SK-N-SH treated with all-trans-retinoic acid at 6 μM for 48 hours (cell line): ENCODE measurements at regions not wholly inside any gene's neighbourhood (a gene's known extent, or its start where the extent isn't known, plus 50 kb on each side); places are given as distances from the start of the nearest gene placed in this dataset.

Experiments used
- ATAC-seq: fragments of 200-7000 bp; cut with Tn5 transposase; 3 replicates; pipeline ENCODE4 v1.9.1; 2020; ENCODE audit warnings: mild to moderate bottlenecking, moderate library complexity
- BACH2 ChIP-seq: fragments of 250-450 bp; sonication (Bioruptor Pico); IDR thresholded peaks from 2 replicates; pipeline ENCODE4 v1.9.0; 2021; ENCODE audit warnings: mild to moderate bottlenecking, borderline replicate concordance
- CREB5 ChIP-seq: fragments of 250-450 bp; sonication (Bioruptor Pico); IDR thresholded peaks from 2 replicates; pipeline ENCODE4 v1.5.1; 2020; ENCODE audit warnings: low read depth, mild to moderate bottlenecking, moderate library complexity
- CSDC2 ChIP-seq: fragments of 250-450 bp; sonication (Bioruptor Pico); IDR thresholded peaks from 2 replicates; pipeline ENCODE4 v1.5.0; 2020; ENCODE audit warnings: mild to moderate bottlenecking, moderate library complexity
- CSRNP3 ChIP-seq: fragments of 250-450 bp; sonication (Bioruptor Pico); IDR thresholded peaks from 2 replicates; pipeline ENCODE4 v1.5.1; 2021; ENCODE audit warnings: mild to moderate bottlenecking, moderate library complexity
- GLIS3 ChIP-seq: fragments of 250-450 bp; sonication (Bioruptor Pico); IDR thresholded peaks from 2 replicates; pipeline ENCODE4 v1.5.0; 2020; ENCODE audit warnings: mild to moderate bottlenecking, moderate library complexity
- OSR1 ChIP-seq: fragments of 250-450 bp; sonication (Bioruptor Pico); IDR thresholded peaks from 2 replicates; pipeline ENCODE4 v1.8.0; 2022; ENCODE audit warnings: moderate library complexity, mild to moderate bottlenecking, inconsistent platforms
- PATZ1 ChIP-seq: fragments of 250-450 bp; sonication (Bioruptor Pico); IDR thresholded peaks from 2 replicates; pipeline ENCODE4 v1.8.0; 2020; ENCODE audit warnings: mild to moderate bottlenecking, moderate library complexity, borderline replicate concordance
- PPARA ChIP-seq: fragments of 250-450 bp; sonication (Bioruptor Pico); IDR thresholded peaks from 2 replicates; pipeline ENCODE4 v1.5.0; 2020; ENCODE audit warnings: mild to moderate bottlenecking, borderline replicate concordance
- RARB ChIP-seq: fragments of 250-450 bp; sonication (Bioruptor Pico); IDR thresholded peaks from 2 replicates; pipeline ENCODE4 v1.8.0; 2021; ENCODE audit warnings: mild to moderate bottlenecking, moderate library complexity
- SNAI2 ChIP-seq: fragments of 250-450 bp; sonication (Bioruptor Pico); IDR thresholded peaks from 2 replicates; pipeline ENCODE4 v1.5.0; 2020; ENCODE audit warnings: mild to moderate bottlenecking, moderate library complexity
- TCF4 ChIP-seq: fragments of 250-450 bp; sonication (Bioruptor Pico); IDR thresholded peaks from 2 replicates; pipeline ENCODE4 v1.8.0; 2021; ENCODE audit warnings: mild to moderate bottlenecking, moderate library complexity, borderline replicate concordance
- TOX ChIP-seq: fragments of 250-450 bp; sonication (Bioruptor Pico); IDR thresholded peaks from 2 replicates; pipeline ENCODE4 v1.8.0; 2021; ENCODE audit warnings: mild to moderate bottlenecking, moderate library complexity, borderline replicate concordance
- TSHZ2 ChIP-seq: fragments of 250-450 bp; sonication (Bioruptor Pico); IDR thresholded peaks from 2 replicates; pipeline ENCODE4 v1.5.0; 2020; ENCODE audit warnings: mild to moderate bottlenecking, moderate library complexity
- ZC3H10 ChIP-seq: fragments of 250-450 bp; sonication (Bioruptor Pico); IDR thresholded peaks from 2 replicates; pipeline ENCODE4 v1.5.1; 2021; ENCODE audit warnings: mild to moderate bottlenecking, moderate library complexity
- ZFP3 ChIP-seq: fragments of 250-450 bp; sonication (Bioruptor Pico); IDR thresholded peaks from 2 replicates; pipeline ENCODE4 v1.5.0; 2020; ENCODE audit warnings: mild to moderate bottlenecking, moderate library complexity
- ZNF565 ChIP-seq: fragments of 450-650 bp; formaldehyde crosslinking; conservative IDR thresholded peaks from 2 replicates; pipeline ENCODE4 v1.5.0; 2020; ENCODE audit warnings: low read depth, mild to moderate bottlenecking, moderate library complexity
- ZNF70 ChIP-seq: fragments of 450-650 bp; formaldehyde crosslinking; IDR thresholded peaks from 2 replicates; pipeline ENCODE4 v1.5.0; 2020; ENCODE audit warnings: mild to moderate bottlenecking, moderate library complexity

GRCh38 chr6:140897804-140898573 is 1234.7 kb upstream of the GJE1 start (continued):
- no peak for TF ChIP-seq CSDC2
- no peak for TF ChIP-seq ZNF70
- no peak for TF ChIP-seq ZFP3 (CRISPR knock-in tag)
- TF ChIP-seq CREB5: no peak
- TF ChIP-seq ZNF565: no peak

GRCh38 chr6:140897349-140897748 is 1235.4 kb upstream of the GJE1 start:
- TF ChIP-seq RARB (no peak), PPARA (CRISPR knock-in tag) (no peak), ZNF565 (no peak), SNAI2 (CRISPR knock-in tag) (no peak), TCF4 (CRISPR knock-in tag) (no peak), BACH2 (CRISPR knock-in tag) (no peak), PATZ1 (CRISPR knock-in tag) (no peak), TSHZ2 (CRISPR knock-in tag) (no peak), CSDC2 (no peak)

GRCh38 chr6:140893432-140893831 is 1239.3 kb upstream of the GJE1 start:
- no peak for ATAC-seq

More at GRCh38 chr6:140897349-140897748, 1235.4 kb upstream of the GJE1 start:
- peak; percentile 58 for ATAC-seq

GRCh38 chr6:140879946-140880345 is 1252.8 kb upstream of the GJE1 start:
- TF ChIP-seq CSRNP3 (CRISPR knock-in tag) (no peak), RARB (no peak), TOX (no peak), OSR1 (CRISPR knock-in tag) (no peak), GLIS3 (CRISPR knock-in tag) (no peak), SNAI2 (CRISPR knock-in tag) (no peak)
- no peak for ATAC-seq

More at GRCh38 chr6:140893432-140893831, 1239.3 kb upstream of the GJE1 start:
- no peak for TF ChIP-seq TCF4 (CRISPR knock-in tag)
- TF ChIP-seq RARB: no peak

- TF ChIP-seq PPARA (CRISPR knock-in tag) (no peak), OSR1 (CRISPR knock-in tag) (no peak), TCF4 (CRISPR knock-in tag) (no peak), CSRNP3 (CRISPR knock-in tag) (no peak), ZC3H10 (CRISPR knock-in tag) (no peak)
- TF ChIP-seq, all 23 proteins: peak for 0
Measured at GRCh38 chr6:140874066-140874465, 1258.7 kb upstream of the GJE1 start.

More at GRCh38 chr6:140874066-140874465, 1258.7 kb upstream of the GJE1 start:
- ATAC-seq: no peak
